Vagina (tissue), 2 donors: ENCODE measurements at regions not wholly inside any gene's neighbourhood (a gene's known extent, or its start where the extent isn't known, plus 50 kb on each side); places are given as distances from the start of the nearest gene placed in this dataset.
"Not testable (repeated sequence)": the region's sequence is repeated elsewhere in the genome, so short reads cannot be mapped to it uniquely, and the experiment has no call there.

Experiments used
- POLR2A ChIP-seq, 2 donors: fragments of 450-650 bp; IDR thresholded peaks; one replicate each; pipeline ENCODE4 v1.6.1; 2017; ENCODE audit warnings: antibody characterized with exemption in 2 of 2, mild to moderate bottlenecking in 2 of 2, moderate library complexity in 2 of 2
- POLR2AphosphoS5 ChIP-seq, 2 donors: sonication (generic); formaldehyde crosslinking; IDR thresholded peaks; one replicate each; pipeline ENCODE4 v1.9.0; 2017; ENCODE audit warnings: antibody characterized with exemption in 2 of 2, mild to moderate bottlenecking in 2 of 2, low read depth in 1 of 2; ENCODE audit not compliant: insufficient read depth in 1 of 2
- TF ChIP-seq, protein P1 (sequence below), 3 experiments: fragments of 450-650 bp in 2 of 3; fragments of 200-600 bp in 1 of 3; sonication (generic) in 1 of 3; IDR thresholded peaks; one replicate each; pipeline ENCODE4 v1.5.1; 2017 to 2019; ENCODE audit warnings: antibody characterized with exemption in 3 of 3, mild to moderate bottlenecking in 2 of 3, moderate library complexity in 2 of 3

GRCh38 chr2:110357616-110358015 lies 115.0 kb downstream of the LIMS4 start:
- TF ChIP-seq, protein P1, sequence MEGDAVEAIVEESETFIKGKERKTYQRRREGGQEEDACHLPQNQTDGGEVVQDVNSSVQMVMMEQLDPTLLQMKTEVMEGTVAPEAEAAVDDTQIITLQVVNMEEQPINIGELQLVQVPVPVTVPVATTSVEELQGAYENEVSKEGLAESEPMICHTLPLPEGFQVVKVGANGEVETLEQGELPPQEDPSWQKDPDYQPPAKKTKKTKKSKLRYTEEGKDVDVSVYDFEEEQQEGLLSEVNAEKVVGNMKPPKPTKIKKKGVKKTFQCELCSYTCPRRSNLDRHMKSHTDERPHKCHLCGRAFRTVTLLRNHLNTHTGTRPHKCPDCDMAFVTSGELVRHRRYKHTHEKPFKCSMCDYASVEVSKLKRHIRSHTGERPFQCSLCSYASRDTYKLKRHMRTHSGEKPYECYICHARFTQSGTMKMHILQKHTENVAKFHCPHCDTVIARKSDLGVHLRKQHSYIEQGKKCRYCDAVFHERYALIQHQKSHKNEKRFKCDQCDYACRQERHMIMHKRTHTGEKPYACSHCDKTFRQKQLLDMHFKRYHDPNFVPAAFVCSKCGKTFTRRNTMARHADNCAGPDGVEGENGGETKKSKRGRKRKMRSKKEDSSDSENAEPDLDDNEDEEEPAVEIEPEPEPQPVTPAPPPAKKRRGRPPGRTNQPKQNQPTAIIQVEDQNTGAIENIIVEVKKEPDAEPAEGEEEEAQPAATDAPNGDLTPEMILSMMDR (IDR thresholded peaks at IDR 0.05), result not testable (repeated sequence)
- TF ChIP-seq POLR2A (IDR thresholded peaks at IDR 0.05); POLR2AphosphoS5 (IDR thresholded peaks at IDR 0.05; ENCODE audit: insufficient read depth in 1 of 2, low read depth in 1 of 2): not testable (repeated sequence)
